ENCODE measurements at regions not wholly inside any gene's neighbourhood (a gene's known extent, or its start where the extent isn't known, plus 50 kb on each side); places are given as distances from the start of the nearest gene placed in this dataset.

GRCh38 chr2:119104414-119104813 lies 54.1 kb downstream of the C1QL2 start:
- DNase-seq = no peak

GRCh38 chr2:119102964-119103363 lies 55.6 kb downstream of the C1QL2 start:
- DNase-seq = no peak

- no peak for DNase-seq
These were observed 70.1 kb downstream of the C1QL2 start for GRCh38 chr2:119088416-119088815.

- no peak for DNase-seq
These were observed 72.2 kb downstream of the C1QL2 start for GRCh38 chr2:119086327-119086726.

- no peak for DNase-seq
These were observed 72.9 kb downstream of the C1QL2 start for GRCh38 chr2:119085613-119086012.

GRCh38 chr2:119083416-119083815 lies 75.1 kb downstream of the C1QL2 start:
- no peak for DNase-seq

GRCh38 chr2:119082821-119083400 lies 75.6 kb downstream of the C1QL2 start:
- no peak for DNase-seq

GRCh38 chr2:119078796-119079195 lies 79.8 kb downstream of the C1QL2 start:
- DNase-seq = no peak

- DNase-seq = no peak
These were observed 81.8 kb downstream of the C1QL2 start for GRCh38 chr2:119076713-119077112.

- no peak for DNase-seq
These were observed 85.3 kb downstream of the C1QL2 start for GRCh38 chr2:119073213-119073612.

- no peak for DNase-seq
These were observed 87.1 kb downstream of the C1QL2 start for GRCh38 chr2:119071476-119071875.

GRCh38 chr2:119069781-119070180 lies 88.8 kb downstream of the C1QL2 start:
- DNase-seq = no peak

- DNase-seq = no peak
These were observed 90.3 kb downstream of the C1QL2 start for GRCh38 chr2:119068154-119068725.

- DNase-seq = no peak
These were observed 92.2 kb downstream of the C1QL2 start for GRCh38 chr2:119066272-119066804.

GRCh38 chr2:119065146-119065545 lies 93.4 kb downstream of the C1QL2 start:
- DNase-seq = no peak

GRCh38 chr2:119064567-119064966 lies 94.0 kb downstream of the C1QL2 start:
- DNase-seq = no peak

GRCh38 chr2:119063177-119063576 lies 95.4 kb downstream of the C1QL2 start:
- DNase-seq = no peak

- DNase-seq = peak; percentile 4
These were observed 95.9 kb downstream of the C1QL2 start for GRCh38 chr2:119062652-119063051.

- DNase-seq = no peak
These were observed 96.4 kb downstream of the C1QL2 start for GRCh38 chr2:119062179-119062578.

GRCh38 chr2:119059940-119060339 lies 98.6 kb downstream of the C1QL2 start:
- no peak for DNase-seq

GRCh38 chr2:119059287-119059686 lies 99.3 kb downstream of the C1QL2 start:
- no peak for DNase-seq

GRCh38 chr2:119053700-119054436 lies 104.7 kb downstream of the C1QL2 start:
- DNase-seq = no peak

- no peak for DNase-seq
These were observed 107.3 kb downstream of the C1QL2 start for GRCh38 chr2:119051263-119051662.
